Stimulated activated CD8-positive, alpha-beta memory T cell treated with anti-CD3 and anti-CD28 coated beads, Interleukin-15, amount 100 ng/mL, for 1 hour (primary cell): ENCODE measurements at regions not wholly inside any gene's neighbourhood (a gene's known extent, or its start where the extent isn't known, plus 50 kb on each side); places are given as distances from the start of the nearest gene placed in this dataset.

Experiments
- DNase-seq: peaks from one replicate; pipeline ENCODE4 v3.0.0-alpha.2; 2020; ENCODE audit warnings: low read depth

DNA sequence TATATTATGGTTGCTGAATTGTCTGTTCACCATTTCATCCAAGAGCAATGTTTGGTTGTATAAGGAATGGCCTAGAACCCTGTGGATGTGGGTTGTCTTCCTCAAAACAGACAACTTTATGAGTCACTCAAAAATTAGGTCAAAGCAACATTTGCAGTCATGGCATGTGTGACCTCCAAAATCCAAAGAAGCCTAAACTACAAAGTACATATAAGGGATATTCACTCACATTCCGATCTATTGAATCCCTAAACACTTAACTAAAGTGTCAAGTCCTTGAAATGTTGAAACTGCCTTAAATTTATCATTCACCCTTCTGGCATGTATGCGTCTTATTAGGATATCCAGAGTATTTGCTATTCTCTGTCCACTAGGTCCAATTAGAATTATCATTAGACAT lies 491.5 kb downstream of the NUF2 start:
- no peak for DNase-seq

- no peak for DNase-seq
Observed at GRCh38 chr1:163820226-163820625, 498.5 kb downstream of the NUF2 start.

GRCh38 chr1:163820766-163821165 lies 499.0 kb downstream of the NUF2 start:
- DNase-seq, result no peak

DNA sequence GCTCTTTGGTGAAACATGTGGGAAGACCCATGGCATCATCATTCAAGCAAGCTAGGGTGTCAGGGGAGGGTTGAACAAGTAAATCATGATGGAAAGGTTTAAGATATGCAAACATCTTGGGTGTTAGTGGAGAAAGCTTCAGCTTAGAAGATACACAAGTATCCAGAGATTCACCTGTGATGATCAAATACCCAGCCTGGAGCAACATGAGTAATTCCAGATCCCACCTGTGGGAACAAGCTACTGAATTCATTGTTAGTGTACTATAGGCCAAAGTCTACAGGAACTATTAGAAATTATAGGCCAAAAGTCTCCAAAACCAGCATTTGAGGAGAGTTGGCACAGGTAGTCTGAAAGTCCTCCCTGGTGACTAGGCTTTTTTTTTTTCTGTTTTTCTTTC lies 499.9 kb downstream of the NUF2 start:
- no peak for DNase-seq

GRCh38 chr1:163823017-163823416 lies 501.3 kb downstream of the NUF2 start:
- DNase-seq, result no peak

DNA sequence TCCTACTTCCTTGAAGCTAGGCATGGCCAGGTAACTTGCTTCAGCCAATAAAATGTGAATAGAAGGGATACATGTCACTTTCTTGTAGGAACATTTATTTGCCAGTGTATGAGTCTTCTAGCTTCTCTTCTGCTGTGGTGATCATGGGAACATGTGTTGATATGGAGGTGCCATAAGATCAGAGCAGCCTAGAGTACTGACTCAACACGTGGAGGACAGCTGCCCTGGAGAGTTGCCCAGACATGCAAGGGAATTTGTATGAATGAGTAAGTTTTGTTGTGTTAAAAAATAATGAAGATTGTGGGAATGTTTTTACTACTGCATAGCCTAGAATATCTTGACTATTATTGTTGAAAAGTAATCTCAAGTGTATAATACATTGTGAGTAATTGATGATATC lies 502.3 kb downstream of the NUF2 start:
- DNase-seq, result no peak

DNA sequence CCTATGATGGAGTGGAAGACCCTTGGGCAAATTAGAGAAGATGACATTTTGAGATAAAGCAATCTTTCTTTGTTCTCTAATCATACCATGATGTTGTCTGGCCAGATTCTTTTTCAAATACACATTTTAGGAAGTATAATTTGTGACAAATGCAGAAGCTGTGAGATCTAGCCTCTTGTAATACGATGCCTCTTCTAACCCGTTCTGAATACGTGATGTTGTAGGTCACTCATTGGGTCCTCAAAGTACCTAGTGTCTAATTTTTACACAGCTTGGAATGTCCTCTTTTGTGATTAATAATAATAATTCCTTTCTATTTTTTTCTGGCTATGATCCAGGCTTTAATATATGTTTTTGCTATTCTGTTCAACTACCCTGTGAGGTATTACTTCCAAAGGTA lies 502.7 kb downstream of the NUF2 start:
- DNase-seq, result no peak

DNA sequence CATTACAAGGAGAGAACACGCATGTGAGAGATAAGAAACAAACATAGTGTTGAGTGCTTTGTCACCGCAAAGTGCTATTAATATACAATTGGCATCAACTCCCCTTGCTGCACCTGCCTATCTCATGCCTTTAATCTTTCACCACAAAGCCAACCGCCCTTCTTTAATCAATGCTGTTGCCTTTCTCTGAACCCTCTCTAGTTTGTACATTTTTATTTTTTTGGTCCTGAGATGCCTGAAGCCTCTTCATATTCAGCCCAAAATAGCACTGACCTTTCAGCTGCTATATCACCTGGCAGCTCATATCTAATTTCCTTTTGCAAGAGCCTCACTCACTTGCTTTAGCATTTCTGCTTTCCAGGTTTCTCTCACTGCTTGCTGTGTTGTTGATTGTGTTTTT lies 504.7 kb downstream of the NUF2 start:
- DNase-seq, result no peak

DNA sequence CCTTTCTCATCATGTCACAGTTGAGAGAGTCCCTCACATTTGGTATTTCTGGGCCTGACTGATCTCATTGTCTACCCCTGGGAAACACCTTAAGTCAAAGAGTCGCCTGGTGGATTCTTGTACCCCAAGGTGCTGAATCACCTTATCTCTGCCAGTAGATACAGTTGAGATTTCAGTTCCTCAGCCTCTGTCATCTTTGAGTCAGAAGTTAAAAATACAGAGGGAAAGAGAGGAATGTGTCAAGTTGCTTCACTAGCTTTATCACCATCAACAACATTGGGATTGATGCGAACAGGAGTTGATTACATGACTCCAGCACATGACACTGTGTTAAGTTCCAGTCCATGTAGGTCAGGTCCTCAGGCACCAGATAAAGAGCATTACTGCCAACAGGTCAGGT lies 513.0 kb downstream of the NUF2 start:
- no peak for DNase-seq

DNA sequence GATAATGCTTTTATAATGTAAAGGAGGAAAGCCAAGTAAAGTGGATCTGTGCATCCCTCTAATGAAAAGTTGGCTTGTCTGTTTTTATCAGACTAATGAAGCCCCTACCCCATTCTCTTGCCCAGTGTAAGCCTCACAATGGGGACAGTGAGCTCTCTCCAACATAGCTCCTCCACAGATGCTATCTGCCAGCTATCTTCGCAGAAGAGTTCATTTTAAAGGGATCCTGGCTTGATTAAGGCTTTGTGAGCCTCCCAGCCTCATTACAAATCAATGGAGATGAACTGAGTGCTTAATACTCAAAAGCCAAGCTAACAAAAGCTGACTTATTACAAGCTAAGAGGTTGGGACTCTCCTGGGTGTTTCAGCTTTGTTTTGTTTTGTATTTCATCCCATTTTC lies 514.7 kb downstream of the NUF2 start:
- DNase-seq, result no peak

DNA sequence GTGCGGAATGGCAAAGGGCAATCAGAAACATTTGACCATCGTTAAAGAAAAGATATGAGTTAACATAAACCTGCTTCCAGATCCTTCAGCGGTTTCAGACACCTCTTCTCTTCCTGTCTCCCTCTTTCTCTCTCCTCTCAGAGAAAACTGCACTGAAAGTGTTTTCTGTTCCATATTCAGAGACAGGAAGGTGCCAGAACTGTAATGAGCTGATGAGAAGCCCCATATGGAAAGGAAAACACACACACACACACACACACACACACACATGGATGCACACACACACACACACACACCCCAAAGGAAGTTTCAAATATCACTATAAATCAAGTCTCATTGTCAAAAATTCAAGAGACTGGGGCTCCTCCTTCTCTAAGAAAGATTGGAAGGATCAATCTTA lies 515.5 kb downstream of the NUF2 start:
- DNase-seq, result no peak

- no peak for DNase-seq
Observed at GRCh38 chr1:163842571-163842970, 520.8 kb downstream of the NUF2 start.

- DNase-seq, result no peak
Observed at GRCh38 chr1:163844459-163844858, 522.7 kb downstream of the NUF2 start.

GRCh38 chr1:163845279-163845678 lies 523.5 kb downstream of the NUF2 start:
- DNase-seq, result no peak

GRCh38 chr1:163863731-163864130 lies 542.0 kb downstream of the NUF2 start:
- no peak for DNase-seq

- DNase-seq, result no peak
Observed at GRCh38 chr1:163864207-163864606, 542.5 kb downstream of the NUF2 start.

- DNase-seq, result no peak
Observed at GRCh38 chr1:163866564-163866963, 544.8 kb downstream of the NUF2 start.

DNA sequence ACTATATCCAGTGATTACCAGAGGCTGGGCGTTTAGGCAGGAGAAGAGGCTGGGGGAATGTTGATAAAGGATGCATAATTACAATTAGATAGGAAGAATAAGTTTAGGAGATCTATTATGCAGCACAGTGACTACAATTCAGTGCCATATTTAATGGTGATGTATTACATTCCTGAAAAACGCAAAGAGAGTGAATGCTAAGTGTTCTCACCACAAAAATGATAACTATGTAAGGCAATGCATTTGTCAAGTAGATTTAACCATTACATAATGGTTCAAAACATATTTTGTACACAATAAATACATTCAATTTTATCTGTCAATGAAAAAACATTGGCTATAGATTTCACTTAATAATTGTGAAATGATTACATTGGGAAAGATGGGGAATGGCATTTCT lies 548.9 kb downstream of the NUF2 start:
- no peak for DNase-seq

- DNase-seq, result no peak
Observed at GRCh38 chr1:163872067-163872466, 550.3 kb downstream of the NUF2 start.

GRCh38 chr1:163874070-163874469 lies 552.3 kb downstream of the NUF2 start:
- DNase-seq, result no peak

- no peak for DNase-seq
Observed at GRCh38 chr1:163875200-163875926, 553.6 kb downstream of the NUF2 start.

DNA sequence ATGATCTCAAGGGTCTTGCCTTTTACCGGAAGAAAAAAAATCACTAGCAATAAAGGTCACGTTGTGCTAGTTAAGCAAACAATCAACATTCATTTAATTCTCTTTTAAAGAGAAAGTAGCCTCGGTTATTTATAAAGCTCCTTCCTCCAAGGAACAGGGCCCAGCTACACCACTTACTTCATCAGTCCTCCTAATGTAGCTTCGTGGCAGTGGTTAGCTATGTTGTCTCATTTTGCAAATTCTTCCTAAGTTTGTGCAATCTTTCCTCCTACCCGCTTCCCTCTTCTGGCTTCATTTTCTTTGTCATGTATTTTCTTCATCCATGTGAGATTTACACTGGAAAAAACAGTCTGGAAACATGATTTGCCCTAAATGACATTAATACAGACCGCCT lies 554.2 kb downstream of the NUF2 start:
- no peak for DNase-seq

DNA sequence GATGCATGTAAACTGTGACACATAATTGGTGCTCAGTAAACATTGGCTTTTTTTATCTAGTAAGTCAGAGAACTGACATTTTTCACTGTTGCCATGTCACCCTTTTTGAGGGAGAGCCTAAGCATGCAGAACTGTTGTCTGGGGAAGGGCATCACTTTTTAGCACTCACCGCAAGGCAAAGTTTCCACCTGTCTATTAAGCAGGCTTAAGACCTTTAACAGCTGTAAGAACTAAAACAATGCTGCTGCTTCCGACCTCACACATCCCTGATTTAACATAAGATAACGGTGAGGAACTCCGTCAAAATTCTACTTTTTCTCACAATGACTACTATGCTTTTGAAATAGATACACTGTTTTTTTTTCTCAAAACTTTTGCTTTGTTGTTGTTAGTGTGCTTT lies 554.8 kb downstream of the NUF2 start:
- no peak for DNase-seq

- DNase-seq, result no peak
Observed at GRCh38 chr1:163877016-163877415, 555.3 kb downstream of the NUF2 start.

GRCh38 chr1:163885510-163885909 lies 563.8 kb downstream of the NUF2 start:
- no peak for DNase-seq
